Activated B cell treated with CpG ODN at 0.5 μM for 24 hours (primary cell): ENCODE measurements at regions not wholly inside any gene's neighbourhood (a gene's known extent, or its start where the extent isn't known, plus 50 kb on each side); places are given as distances from the start of the nearest gene placed in this dataset.

ENCODE experiments used
- ATAC-seq: fragments of 200-7000 bp; cut with Tn5 transposase; one replicate; pipeline ENCODE4 v1.10.0; 2021; ENCODE audit warnings: low read depth, mild to moderate bottlenecking, moderate library complexity
- CTCF ChIA-PET: fragments of 350-600 bp; sonication (Branson Sonifier 250); formaldehyde crosslinking; loops from one replicate; lab custom pipeline; 2021; ENCODE audit warnings: antibody characterized with exemption; lab: Charles Lee
- POLR2A ChIA-PET: fragments of 350-600 bp; sonication (Branson Sonifier 250); formaldehyde crosslinking; loops from one replicate; lab custom pipeline; 2021; ENCODE audit warnings: antibody characterized with exemption; lab: Charles Lee
- DNase-seq: peaks from one replicate; pipeline ENCODE4 v3.0.0; 2022
- H3K27ac Mint-ChIP-seq: one replicate; pipeline ENCODE4 v1.8.0; 2020; ENCODE audit warnings: mixed read lengths
- H3K27me3 Mint-ChIP-seq: one replicate; pipeline ENCODE4 v1.8.0; 2021; ENCODE audit warnings: mixed read lengths
- H3K36me3 Mint-ChIP-seq: one replicate; pipeline ENCODE4 v1.8.0; 2021; ENCODE audit warnings: low read depth, mixed read lengths
- H3K4me1 Mint-ChIP-seq: one replicate; pipeline ENCODE4 v1.8.0; 2021; ENCODE audit warnings: mixed read lengths
- H3K4me3 Mint-ChIP-seq: one replicate; pipeline ENCODE4 v1.8.0; 2020; ENCODE audit warnings: mild to moderate bottlenecking, mixed read lengths
- H3K9me3 Mint-ChIP-seq: one replicate; pipeline ENCODE4 v1.8.0; 2020; ENCODE audit warnings: mixed read lengths
- intact Hi-C: fragments of 100-400 bp; cut with micrococcal nuclease; formaldehyde crosslinking; loops from one replicate; pipeline ENCODE4 v1.15.1; 2024
- TF ChIP-seq, protein P1 (sequence below): fragments of 200-600 bp; IDR thresholded peaks from one replicate; pipeline ENCODE4 v1.8.0; 2022; ENCODE audit warnings: antibody characterized with exemption, mild to moderate bottlenecking

DNA sequence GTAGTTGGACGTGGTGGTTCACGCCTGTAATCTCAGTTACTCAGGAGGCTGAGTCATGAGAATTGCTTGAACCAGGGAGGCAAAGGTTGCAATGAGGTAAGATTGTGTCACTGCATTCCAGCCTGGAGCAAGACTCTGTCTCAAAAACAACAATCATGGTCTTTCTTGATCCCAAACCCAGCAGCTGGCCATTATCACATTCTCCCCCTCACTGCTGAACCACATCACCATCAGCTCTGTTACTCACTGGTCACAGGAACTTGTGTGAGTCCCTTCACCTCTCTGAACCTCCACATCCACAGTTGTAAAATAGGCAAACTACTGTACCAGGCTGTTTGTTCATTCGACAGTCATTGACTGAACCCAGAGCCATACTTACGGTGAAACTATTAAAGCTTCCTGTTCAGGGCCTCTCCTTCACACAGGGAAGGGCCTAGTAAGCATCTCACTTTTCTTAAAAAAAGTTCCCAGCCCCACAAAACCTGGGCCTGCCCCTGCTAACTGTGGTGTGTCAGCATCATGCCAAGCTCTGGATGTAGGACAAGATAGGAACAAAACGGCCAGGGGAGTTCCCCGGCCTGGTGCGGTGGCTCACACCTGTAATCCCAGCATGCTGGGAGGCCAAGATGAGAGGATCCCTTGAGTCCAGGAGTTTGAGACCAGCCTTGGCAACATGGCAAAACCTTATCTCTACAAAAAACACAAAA lies 104.7 kb downstream of the COPRS start:
- DNase-seq (no peak), ATAC-seq (no peak)
- no peaks in the 10 kb centered on the region for H3K4me1 Mint-ChIP-seq
- no peak overlapping the region for H3K27ac Mint-ChIP-seq
- H3K4me3 Mint-ChIP-seq, result no peak overlapping the region
- H3K9me3 Mint-ChIP-seq, result no peaks in the 10 kb centered on the region
- no peaks in the 10 kb centered on the region for H3K36me3 Mint-ChIP-seq
- TF ChIP-seq, protein P1, sequence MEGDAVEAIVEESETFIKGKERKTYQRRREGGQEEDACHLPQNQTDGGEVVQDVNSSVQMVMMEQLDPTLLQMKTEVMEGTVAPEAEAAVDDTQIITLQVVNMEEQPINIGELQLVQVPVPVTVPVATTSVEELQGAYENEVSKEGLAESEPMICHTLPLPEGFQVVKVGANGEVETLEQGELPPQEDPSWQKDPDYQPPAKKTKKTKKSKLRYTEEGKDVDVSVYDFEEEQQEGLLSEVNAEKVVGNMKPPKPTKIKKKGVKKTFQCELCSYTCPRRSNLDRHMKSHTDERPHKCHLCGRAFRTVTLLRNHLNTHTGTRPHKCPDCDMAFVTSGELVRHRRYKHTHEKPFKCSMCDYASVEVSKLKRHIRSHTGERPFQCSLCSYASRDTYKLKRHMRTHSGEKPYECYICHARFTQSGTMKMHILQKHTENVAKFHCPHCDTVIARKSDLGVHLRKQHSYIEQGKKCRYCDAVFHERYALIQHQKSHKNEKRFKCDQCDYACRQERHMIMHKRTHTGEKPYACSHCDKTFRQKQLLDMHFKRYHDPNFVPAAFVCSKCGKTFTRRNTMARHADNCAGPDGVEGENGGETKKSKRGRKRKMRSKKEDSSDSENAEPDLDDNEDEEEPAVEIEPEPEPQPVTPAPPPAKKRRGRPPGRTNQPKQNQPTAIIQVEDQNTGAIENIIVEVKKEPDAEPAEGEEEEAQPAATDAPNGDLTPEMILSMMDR, result no peak
- intact Hi-C loops, result no loop called here
- no peaks in the 10 kb centered on the region for H3K27me3 Mint-ChIP-seq
- ChIA-PET POLR2A (no interaction called here), CTCF (no interaction called here)

DNA sequence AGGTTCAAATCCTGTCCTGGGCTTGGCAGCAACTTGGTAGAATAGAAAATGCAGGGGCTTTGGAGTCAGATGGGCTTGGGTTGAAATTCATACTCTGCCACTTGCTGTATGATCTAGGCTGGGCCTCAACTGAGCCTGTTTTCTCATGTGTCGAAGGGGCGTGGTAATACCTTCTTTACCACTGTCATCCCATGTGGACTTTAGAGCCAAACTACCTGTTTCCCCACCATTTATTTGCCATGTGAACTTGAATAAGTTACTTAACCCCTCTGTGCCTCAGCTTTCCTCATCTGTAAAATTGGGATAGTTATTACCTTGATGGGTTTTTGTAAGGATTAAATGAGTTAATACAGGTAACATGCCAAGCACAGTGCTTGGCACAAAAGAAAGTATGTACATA lies 106.0 kb downstream of the COPRS start:
- no peak overlapping the region for H3K27ac Mint-ChIP-seq
- TF ChIP-seq, protein P1, result no peak
- H3K9me3 Mint-ChIP-seq, result no peaks in the 10 kb centered on the region
- intact Hi-C loops, result no loop called here
- CTCF ChIA-PET, result no interaction called here
- no peaks in the 10 kb centered on the region for H3K4me1 Mint-ChIP-seq
- POLR2A ChIA-PET, result no interaction called here
- DNase-seq (no peak), ATAC-seq (no peak)
- no peak overlapping the region for H3K4me3 Mint-ChIP-seq
- H3K36me3 Mint-ChIP-seq, result no peaks in the 10 kb centered on the region
- no peaks in the 10 kb centered on the region for H3K27me3 Mint-ChIP-seq

DNA sequence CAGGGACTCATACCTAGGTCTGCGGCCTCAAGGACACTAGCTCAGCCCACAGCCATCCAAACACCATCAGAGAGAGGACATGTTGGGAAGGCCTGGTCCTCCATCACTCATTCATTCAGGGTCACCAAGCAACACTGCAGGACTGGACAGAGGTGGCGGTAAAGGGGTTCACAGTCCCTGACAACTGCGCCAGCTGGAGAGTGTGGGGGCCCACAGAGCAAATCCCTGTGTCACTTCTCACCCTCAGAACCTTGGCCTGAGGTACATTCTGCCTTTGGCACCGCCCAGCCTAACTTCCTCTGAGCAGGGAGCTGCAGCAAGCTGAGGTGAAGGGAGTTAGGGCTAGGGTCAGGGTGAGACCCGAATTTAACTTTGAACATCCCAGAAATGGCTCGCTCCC lies 106.5 kb downstream of the COPRS start:
- TF ChIP-seq, protein P1, result no peak
- ATAC-seq, result no peak
- Mint-ChIP-seq H3K36me3 (no peaks in the 10 kb centered on the region), H3K4me1 (no peaks in the 10 kb centered on the region), H3K27ac (no peak overlapping the region), H3K9me3 (no peaks in the 10 kb centered on the region), H3K27me3 (no peaks in the 10 kb centered on the region), H3K4me3 (no peak overlapping the region)
- intact Hi-C loops, result no loop called here
- ChIA-PET CTCF (no interaction called here), POLR2A (no interaction called here)
- no peak for DNase-seq

DNA sequence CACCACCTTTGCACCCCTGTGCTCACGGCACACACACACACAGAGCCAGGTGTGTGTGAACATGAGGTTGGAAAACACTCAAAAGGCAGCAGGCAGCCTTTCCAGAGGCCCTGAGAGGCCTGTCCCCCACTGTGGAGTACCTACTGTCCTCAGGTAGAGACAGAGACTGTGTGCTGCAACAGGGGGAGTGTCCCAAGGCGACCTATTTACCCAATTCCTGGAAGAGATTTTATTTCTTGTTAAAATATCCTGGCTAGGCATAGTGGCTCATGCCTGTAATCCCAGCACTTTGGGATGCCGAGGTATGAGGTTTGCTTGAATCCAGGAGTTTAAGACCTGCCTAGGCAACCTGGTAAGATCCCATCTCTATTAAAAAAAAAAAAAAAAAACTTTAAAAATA lies 108.5 kb downstream of the COPRS start:
- ChIA-PET POLR2A (no interaction called here), CTCF (no interaction called here)
- DNase-seq (no peak), ATAC-seq (no peak)
- TF ChIP-seq, protein P1, result no peak
- no peak overlapping the region for H3K27ac Mint-ChIP-seq
- intact Hi-C loops, result no loop called here
- H3K4me1 Mint-ChIP-seq, result no peaks in the 10 kb centered on the region
- no peak overlapping the region for H3K4me3 Mint-ChIP-seq
- no peaks in the 10 kb centered on the region for H3K9me3 Mint-ChIP-seq
- H3K36me3 Mint-ChIP-seq, result no peaks in the 10 kb centered on the region
- H3K27me3 Mint-ChIP-seq, result peaks cover 2% of the 10 kb centered on the region

DNA sequence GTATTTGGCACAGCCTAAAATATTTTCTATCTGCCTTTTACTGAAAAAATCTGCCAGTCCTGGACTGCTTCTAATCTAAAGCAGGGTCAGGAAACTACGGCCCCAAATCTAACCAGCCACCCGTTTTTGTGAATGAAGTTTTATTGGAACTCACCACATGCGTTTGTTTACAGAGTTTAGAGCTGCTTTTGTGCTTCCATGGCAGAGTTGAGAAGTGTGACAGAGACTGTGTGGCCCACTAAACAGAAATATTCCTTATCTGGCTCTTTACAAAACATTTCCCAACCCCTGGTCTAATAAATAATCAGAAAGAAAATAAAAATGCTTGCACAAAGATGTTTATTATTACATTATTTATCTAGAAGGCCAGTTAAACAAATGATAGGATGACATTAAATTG lies 110.2 kb downstream of the COPRS start:
- Mint-ChIP-seq H3K9me3 (no peaks in the 10 kb centered on the region), H3K27me3 (peaks cover 6% of the 10 kb centered on the region), H3K36me3 (no peaks in the 10 kb centered on the region), H3K4me3 (no peak overlapping the region), H3K27ac (no peak overlapping the region), H3K4me1 (no peaks in the 10 kb centered on the region)
- ChIA-PET CTCF (no interaction called here), POLR2A (no interaction called here)
- TF ChIP-seq, protein P1, result no peak
- DNase-seq (no peak), ATAC-seq (no peak)
- intact Hi-C loops, result no loop called here
